Mucosa of stomach (tissue), 1 donor: ENCODE measurements at regions not wholly inside any gene's neighbourhood (a gene's known extent, or its start where the extent isn't known, plus 50 kb on each side); places are given as distances from the start of the nearest gene placed in this dataset.

Experiments
- H3K27me3 ChIP-seq: one replicate; pipeline ENCODE4 v1.7.0; 2013; ENCODE audit warnings: mild to moderate bottlenecking, low read length; ENCODE audit not compliant: control insufficient read depth, insufficient read depth
- H3K36me3 ChIP-seq: one replicate; pipeline ENCODE4 v1.7.0; 2013; ENCODE audit warnings: low read length; ENCODE audit not compliant: control insufficient read depth, insufficient read depth
- H3K4me1 ChIP-seq: one replicate; pipeline ENCODE4 v1.7.0; 2013; ENCODE audit warnings: mild to moderate bottlenecking, low read length; ENCODE audit not compliant: control insufficient read depth, insufficient read depth
- H3K4me3 ChIP-seq: one replicate; pipeline ENCODE4 v1.7.0; 2013; ENCODE audit warnings: low read length
- H3K9ac ChIP-seq: one replicate; pipeline ENCODE4 v1.7.0; 2013; ENCODE audit warnings: mild to moderate bottlenecking, low read length, moderate library complexity
- H3K9me3 ChIP-seq: one replicate; pipeline ENCODE4 v1.7.0; 2013; ENCODE audit warnings: mild to moderate bottlenecking, low read length, moderate library complexity; ENCODE audit not compliant: control insufficient read depth
- donor health status: Pancreatic carcinoma.

DNA sequence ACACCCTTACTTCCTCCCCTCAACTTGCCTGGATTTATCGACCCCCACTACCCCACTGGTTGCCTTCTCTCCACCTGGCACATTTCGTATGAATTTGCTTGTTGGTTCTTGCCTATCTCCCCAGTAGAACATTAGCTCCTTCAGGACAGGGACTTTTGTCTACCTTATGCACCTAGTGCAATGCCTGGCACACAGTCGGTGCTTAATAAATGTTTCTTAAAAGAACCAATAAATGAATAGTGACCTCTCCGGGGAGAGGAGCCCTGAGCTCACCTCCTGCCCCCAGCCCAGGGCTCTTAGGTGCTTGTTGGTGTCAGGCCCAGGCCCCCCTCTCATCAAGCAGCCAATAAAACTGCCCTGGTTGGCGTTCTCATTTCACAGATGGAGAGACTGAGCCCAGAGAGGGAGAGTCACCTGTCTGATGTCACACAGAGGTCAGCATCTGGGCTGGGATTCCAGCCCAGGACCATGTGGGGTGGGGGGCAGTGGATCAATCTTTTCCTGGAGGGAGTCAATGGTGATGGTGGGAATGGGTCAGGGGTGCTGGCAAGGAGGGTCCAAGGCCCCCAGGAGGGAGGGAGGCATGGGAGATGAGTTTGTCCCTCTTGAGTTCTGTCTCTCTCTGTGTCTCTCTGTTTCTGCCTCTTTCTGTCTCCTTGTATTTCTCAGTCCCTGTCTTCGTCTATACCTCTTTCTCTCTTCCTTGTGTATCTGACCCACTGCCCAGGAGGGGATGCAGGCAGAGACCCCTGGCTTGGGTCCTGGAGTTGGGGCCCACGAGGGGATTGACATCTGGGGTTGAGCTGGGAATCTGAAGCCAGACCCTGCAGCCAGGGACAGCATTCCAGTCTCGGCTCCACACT is 89.6 kb downstream of the CEBPB start:
- H3K9me3 ChIP-seq: no peaks in the 10 kb centered on the region
- no peak overlapping the region for H3K9ac ChIP-seq
- no peak overlapping the region for H3K4me3 ChIP-seq
- no peaks in the 10 kb centered on the region for H3K36me3 ChIP-seq
- peaks cover 6% of the 10 kb centered on the region for H3K27me3 ChIP-seq
- H3K4me1 ChIP-seq: peaks cover 39% of the 10 kb centered on the region

DNA sequence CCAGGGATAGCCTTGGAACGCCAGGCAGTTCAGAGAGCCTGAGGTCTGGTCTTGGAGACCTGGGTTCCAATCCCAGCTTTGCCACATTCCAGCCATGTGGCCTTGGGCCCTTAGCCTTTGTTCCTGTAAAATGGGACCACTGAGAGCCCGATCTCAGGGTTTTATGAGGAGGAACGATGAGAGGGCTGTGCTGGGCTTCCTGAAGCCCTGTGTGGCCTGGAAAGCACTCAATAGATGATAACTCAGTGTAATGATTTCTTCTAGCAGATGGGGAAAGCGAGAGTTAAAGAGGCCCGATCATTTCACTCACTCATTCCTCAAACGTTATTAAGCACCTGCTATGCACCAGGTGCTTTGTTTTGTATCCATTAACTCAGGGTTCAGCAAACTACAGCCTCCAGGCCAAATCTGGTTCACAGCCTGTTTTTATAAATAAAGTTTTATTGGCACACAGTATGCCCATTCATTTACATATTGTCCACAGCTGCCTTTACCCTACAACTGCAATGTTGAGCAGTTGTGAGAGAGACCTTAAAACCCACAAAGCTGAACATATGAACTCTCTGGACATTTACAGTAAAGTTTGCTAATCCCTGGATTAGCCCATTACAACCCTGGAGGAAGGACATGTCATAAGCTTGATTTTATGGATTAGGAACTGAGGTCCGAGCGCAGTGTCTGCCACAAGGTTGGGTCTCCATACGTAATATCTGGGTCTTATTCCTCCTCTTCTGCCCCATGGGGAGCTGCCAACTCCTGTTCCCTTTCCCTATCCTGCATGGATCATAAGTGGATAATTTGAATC is 90.4 kb downstream of the CEBPB start:
- Histone ChIP-seq H3K4me1 (peaks cover 39% of the 10 kb centered on the region), H3K9ac (no peak overlapping the region)

GRCh38 chr20:50281831-50282591 is 91.4 kb downstream of the CEBPB start:
- Histone ChIP-seq H3K4me3 (no peak overlapping the region), H3K27me3 (peaks cover 6% of the 10 kb centered on the region), H3K9ac (no peak overlapping the region), H3K9me3 (no peaks in the 10 kb centered on the region), H3K4me1 (peaks cover 39% of the 10 kb centered on the region), H3K36me3 (no peaks in the 10 kb centered on the region)

More for the DNA sequence above, 90.4 kb downstream of the CEBPB start:
- no peaks in the 10 kb centered on the region for H3K9me3 ChIP-seq
- H3K4me3 ChIP-seq: no peak overlapping the region
- H3K36me3 ChIP-seq: no peaks in the 10 kb centered on the region
- peaks cover 6% of the 10 kb centered on the region for H3K27me3 ChIP-seq

DNA sequence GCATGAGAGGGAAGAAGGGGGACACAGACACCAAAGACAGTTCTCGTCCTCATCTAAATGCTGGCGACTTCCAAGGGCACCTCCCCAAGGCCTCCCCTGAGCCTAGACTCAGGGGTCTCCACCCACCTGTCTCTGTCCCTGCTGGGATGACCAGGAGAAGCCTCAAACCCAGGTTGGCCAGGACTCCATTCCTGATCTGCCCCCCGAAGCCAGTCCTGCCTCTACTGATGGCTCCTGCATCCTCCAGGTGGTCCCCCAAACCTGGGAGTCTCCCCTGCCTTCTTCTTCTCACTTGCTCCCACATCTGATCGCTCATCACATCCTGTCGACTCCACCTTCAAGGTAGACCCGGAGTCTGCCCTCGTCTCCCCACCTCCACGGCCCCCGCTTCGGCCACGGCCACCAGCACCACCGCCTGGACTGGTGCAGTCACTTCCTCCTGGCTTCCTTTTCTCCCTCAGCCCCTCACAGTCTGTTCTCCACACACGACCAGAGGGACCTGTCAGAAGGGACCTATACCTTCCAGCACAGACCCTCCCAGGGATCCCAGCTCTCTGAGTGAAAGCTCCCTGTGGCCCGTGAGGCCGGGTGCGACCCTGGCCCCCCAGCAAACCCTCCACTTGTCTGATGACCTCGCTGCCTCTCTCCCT is 92.1 kb downstream of the CEBPB start:
- Histone ChIP-seq H3K4me1 (peaks cover 35% of the 10 kb centered on the region), H3K36me3 (no peaks in the 10 kb centered on the region), H3K9me3 (no peaks in the 10 kb centered on the region), H3K4me3 (no peak overlapping the region), H3K27me3 (peaks cover 6% of the 10 kb centered on the region), H3K9ac (no peak overlapping the region)

GRCh38 chr20:50283370-50283769 is 92.7 kb downstream of the CEBPB start:
- no peak overlapping the region for H3K9ac ChIP-seq
- H3K27me3 ChIP-seq: peaks cover 6% of the 10 kb centered on the region
- no peak overlapping the region for H3K4me3 ChIP-seq
- no peaks in the 10 kb centered on the region for H3K36me3 ChIP-seq
- peaks cover 29% of the 10 kb centered on the region for H3K4me1 ChIP-seq
- H3K9me3 ChIP-seq: no peaks in the 10 kb centered on the region

DNA sequence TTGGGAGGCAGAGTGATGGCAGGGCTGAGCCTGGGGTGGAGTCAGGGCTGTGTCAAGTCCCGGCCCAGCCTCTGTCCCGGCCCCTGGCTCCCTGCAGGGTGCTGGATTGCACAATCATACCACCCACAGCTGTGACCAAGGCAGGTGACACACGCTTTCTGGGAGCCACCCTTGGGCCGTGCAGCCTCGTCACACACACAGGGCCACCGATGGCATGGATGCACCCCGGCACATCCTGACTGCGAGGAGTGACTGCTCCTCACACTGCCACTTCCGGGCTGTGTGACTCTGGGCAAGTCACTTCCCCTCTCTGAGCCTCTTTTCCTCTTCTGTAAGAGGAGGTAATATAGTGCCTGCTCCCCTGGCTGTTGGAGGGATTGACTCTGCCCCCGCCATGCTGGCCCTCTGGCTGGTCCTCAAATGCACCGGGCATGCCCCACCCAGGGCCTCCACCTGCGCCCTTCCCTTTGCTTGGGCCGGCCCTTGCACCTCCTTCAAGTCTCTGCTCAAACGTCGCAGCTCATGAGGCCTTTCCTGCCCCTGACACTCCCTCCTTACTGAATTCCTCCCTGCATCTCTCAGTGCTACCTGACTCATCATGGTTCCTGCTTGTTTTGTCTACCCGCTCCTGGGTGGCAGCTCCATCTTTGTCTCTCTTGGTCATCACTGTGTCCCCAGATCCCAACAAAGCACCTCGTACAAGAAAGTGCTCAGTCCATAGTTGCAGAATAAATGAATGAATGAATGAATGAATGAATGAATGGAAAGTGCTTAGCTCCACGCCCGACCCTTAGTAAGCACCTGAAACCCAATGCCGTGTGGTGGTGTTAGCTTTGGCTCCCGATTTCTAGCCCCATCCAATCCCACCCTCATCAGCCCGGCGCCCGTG is 93.5 kb downstream of the CEBPB start:
- Histone ChIP-seq H3K9ac (peak overlapping the region; percentile 29), H3K27me3 (peaks cover 6% of the 10 kb centered on the region), H3K9me3 (no peaks in the 10 kb centered on the region), H3K4me1 (peaks cover 21% of the 10 kb centered on the region), H3K4me3 (no peak overlapping the region), H3K36me3 (no peaks in the 10 kb centered on the region)

GRCh38 chr20:50284811-50285375 is 94.3 kb downstream of the CEBPB start:
- Histone ChIP-seq H3K27me3 (peaks cover 6% of the 10 kb centered on the region), H3K36me3 (no peaks in the 10 kb centered on the region), H3K4me3 (no peak overlapping the region), H3K9ac (peak overlapping the region; percentile 29), H3K4me1 (peaks cover 19% of the 10 kb centered on the region), H3K9me3 (no peaks in the 10 kb centered on the region)

- peak overlapping the region; percentile 29 for H3K9ac ChIP-seq
- H3K9me3 ChIP-seq: no peaks in the 10 kb centered on the region
- H3K4me1 ChIP-seq: peaks cover 19% of the 10 kb centered on the region
- H3K27me3 ChIP-seq: peaks cover 6% of the 10 kb centered on the region
- no peaks in the 10 kb centered on the region for H3K36me3 ChIP-seq
- H3K4me3 ChIP-seq: no peak overlapping the region
Measured at GRCh38 chr20:50285376-50286173, 94.9 kb downstream of the CEBPB start.

DNA sequence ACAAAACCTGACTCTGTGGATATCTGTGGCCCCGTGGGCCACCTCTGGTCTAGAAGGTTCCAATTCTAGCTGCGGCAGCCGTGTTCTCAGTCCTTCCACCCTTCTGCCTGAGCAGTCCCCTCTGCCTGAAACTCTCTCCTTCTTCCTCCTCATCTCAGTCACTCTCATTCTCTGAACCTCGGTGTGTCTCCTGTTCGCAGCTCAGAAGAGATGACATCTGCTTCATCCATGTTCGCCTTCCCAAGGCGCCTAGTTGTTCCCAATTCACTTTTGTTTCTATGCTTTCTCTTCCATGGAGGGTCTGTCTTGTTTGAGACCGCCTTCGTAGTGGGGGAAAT is 95.5 kb downstream of the CEBPB start:
- H3K4me1 ChIP-seq: peaks cover 19% of the 10 kb centered on the region
- H3K27me3 ChIP-seq: peaks cover 6% of the 10 kb centered on the region
- H3K9me3 ChIP-seq: no peaks in the 10 kb centered on the region
- no peaks in the 10 kb centered on the region for H3K36me3 ChIP-seq
- no peak overlapping the region for H3K4me3 ChIP-seq
- H3K9ac ChIP-seq: no peak overlapping the region

- H3K4me1 ChIP-seq: peaks cover 19% of the 10 kb centered on the region
- no peak overlapping the region for H3K9ac ChIP-seq
- H3K36me3 ChIP-seq: no peaks in the 10 kb centered on the region
- peaks cover 6% of the 10 kb centered on the region for H3K27me3 ChIP-seq
- H3K4me3 ChIP-seq: no peak overlapping the region
- H3K9me3 ChIP-seq: no peaks in the 10 kb centered on the region
Measured at GRCh38 chr20:50286609-50287008, 96.0 kb downstream of the CEBPB start.
